ENCODE measurements at regions not wholly inside any gene's neighbourhood (a gene's known extent, or its start where the extent isn't known, plus 50 kb on each side); places are given as distances from the start of the nearest gene placed in this dataset.

DNA sequence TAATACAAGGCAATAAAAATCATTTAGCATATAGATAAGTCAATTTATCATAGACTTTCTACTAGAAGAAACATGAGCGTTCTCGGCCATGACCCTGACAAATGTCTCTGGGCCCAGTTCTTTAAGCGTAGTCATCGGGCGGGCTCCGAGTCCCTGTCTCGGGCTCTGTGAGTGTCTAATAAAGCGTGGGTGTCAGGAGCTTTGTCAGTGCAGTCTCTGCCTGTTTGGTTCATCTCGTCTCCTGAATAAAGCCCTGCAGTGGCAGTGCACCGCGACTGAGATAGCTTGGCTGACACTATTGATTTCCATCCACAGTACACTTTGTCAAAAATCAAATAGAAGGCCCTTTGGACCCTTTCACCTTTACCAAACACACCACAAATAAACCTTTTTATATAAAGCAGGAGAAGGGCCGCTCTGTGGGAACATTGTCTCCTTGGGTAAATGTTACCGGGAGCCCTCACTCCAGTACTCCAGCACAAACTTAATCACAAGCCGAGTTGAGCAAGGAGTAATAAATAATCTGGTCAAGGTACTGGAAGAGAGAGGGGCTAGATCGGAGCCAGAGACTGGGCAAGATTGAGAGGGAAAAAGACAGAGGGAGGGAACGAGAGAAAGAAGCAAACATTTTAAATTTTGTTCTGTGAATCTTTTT lies 368.2 kb upstream of the TSHZ3 start:
- DNase-seq: no peak

DNA sequence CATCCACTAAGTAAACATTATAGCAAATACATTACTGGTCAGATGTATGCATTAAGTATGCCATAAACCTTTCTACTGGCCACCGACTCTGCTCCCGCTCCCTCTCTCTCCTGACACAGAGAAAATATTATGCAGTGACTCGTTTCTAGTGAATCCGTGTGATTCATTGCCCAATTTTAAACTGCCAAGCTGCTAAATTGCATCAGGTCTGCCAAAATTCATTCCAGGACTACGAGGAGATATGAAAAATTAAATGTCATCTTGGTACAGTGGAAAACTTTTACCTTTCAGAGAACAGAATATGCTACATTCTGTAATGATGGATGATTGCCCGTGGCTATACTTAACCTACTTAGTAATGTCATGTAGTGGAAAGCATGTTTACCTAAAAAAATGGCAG lies 368.8 kb upstream of the TSHZ3 start:
- no peak for DNase-seq

GRCh38 chr19:31718898-31719297 lies 369.7 kb upstream of the TSHZ3 start:
- no peak for DNase-seq

DNA sequence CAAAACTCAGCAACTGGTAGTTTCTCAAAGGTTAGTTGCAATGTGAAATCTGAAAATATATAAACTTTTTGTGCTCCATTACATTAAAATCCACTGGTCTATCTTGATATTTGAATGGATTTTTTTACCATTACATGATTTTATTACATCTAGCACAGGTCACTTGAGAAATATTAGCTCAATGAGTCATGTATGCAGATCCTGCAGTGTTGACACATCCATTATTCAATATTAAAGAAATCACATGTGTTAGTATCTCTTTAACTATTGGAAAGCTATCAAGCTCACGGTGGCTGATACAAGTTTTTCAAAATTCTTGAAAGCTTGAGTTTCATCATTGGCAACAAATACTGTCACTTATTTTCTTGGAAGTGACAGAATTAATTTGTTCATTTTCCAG lies 373.9 kb upstream of the TSHZ3 start:
- DNase-seq: no peak

DNA sequence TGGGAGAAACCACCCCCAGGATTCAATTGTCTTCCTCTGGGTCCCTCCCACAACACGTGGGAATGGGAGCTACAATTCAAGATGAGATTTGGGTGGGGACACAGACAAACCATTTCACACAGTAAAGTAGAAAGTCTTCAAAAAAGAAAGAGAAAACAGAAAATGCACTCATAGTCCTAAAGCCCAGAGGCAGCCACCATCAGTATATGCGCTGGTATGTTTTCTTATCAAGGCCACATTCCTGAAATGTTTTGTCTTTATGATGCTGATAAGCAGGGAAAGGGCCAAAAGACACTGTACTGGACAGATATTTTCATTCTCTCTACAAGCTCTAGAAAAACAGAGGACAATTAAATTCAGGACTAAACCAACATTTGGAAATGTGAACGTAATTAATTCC lies 375.8 kb upstream of the TSHZ3 start:
- DNase-seq: no peak

DNA sequence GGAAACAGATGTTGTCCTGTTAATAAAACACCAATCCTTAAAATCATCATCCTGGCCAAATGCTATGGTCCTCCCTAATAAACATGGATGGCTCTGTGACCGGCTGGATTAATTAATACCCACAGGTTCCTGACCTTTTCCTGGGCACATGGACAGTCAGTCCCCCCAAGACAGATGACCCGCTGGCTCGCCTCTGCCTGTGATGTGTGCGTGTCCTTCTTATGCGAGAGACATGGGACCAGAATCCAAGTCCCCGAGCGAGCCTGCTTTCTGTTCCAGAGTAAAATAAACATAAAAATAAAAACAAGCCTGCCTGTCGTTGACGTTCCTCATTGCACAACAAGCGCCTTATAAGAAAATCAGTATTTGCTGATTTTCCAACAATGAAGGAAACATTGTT lies 378.3 kb upstream of the TSHZ3 start:
- no peak for DNase-seq

DNA sequence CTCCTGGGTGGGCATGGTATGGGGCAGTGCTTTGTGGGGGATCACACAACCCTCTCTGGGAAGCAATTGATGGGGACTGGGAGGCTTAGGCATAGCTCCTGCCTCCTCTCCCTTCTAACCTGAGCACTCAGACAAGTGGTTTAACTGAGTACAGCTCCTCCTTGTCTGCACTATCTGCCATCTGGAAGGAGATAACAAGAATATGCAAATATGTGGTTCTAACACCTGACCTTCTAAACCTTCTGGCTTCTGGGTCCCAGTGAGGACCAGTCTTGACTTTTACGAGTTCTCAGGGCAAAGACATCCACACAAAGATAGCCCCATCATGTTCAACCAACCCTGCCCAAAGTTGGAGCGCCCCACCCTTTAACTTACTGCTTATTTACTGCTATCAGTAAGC lies 381.0 kb upstream of the TSHZ3 start:
- no peak for DNase-seq

- no peak for DNase-seq
Measured at GRCh38 chr19:31733591-31733990, 384.4 kb upstream of the TSHZ3 start.

DNA sequence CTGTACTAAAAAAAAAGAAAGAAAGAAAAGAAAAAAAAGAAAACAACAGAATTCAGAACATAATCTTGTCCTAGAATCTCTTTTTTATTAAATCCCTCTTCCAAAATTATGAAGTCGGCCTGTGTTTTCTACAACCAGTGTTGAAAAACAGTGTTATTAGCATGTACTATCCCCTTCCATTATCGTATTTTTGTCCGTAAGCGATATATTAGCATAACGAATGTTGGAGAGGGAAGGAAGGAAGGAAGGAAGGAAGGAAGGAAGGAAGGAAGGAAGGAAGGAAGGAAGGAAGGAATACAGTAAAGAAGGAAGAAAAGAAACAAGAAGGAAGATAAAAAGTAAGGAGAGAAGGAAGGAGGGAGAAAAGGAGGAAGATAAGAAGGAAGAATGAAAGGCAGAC lies 393.0 kb upstream of the TSHZ3 start:
- DNase-seq: no peak

DNA sequence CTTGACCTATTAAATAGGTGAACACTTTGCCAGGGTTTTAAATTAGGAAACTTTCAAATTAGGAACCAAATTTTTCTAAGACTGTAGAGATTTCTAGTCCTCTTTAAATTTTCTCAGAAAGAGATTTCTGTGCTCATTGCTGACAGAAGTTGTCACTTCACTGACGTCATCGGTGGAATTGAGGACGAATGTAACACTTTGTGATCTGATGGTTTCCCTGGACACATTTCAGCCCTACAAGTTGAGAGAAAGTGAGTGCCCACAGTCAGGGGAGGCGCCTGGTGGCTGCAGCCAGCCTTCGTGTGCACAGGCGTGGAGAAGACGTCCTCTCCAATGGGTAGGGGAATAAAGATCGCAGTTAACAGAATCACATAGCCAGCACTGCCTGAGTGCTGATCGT lies 396.5 kb upstream of the TSHZ3 start:
- no peak for DNase-seq

- no peak for DNase-seq
Measured at GRCh38 chr19:31749231-31749630, 400.0 kb upstream of the TSHZ3 start.

DNA sequence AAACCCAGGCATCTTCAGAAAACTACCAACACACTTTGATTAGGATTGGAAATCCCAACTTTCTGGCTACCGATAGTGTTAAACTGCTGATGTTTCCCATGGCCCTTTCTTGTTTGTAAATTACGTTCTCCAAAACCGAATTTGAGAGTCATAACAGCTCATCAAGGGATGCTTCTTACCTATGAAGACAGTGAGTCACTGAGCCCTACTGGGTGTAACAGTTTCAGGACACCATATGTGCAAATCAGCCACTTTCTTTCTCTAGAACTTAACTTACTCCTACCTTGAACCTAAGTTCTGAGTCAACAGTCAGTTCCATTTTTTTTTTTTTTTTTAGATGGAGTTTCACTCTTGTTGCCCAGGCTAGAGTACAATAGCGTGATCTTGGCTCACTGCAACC lies 410.1 kb upstream of the TSHZ3 start:
- no peak for DNase-seq

GRCh38 chr19:31761281-31761913 lies 412.2 kb upstream of the TSHZ3 start:
- no peak for DNase-seq

- DNase-seq: no peak
Measured at GRCh38 chr19:31770223-31770622, 421.0 kb upstream of the TSHZ3 start.

DNA sequence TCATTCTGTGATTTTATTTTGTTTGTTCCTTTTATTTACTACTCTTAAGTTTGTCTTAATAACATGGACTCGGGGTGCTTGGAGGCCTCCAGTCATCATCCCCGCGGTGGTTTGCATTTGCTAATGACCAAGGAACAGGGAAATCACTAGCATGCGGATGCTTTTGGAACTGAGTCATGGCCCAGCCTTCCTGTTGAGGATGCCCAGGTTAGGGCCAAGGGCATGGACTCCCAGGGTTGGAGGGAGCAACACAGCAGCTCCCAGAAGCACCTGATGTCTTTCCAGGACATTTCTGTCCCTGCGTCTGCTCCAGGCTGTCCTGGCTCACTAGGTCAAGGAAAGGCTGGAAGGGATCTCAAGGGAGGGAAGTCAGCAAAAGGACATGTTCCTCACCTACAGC lies 423.7 kb upstream of the TSHZ3 start:
- DNase-seq: no peak

DNA sequence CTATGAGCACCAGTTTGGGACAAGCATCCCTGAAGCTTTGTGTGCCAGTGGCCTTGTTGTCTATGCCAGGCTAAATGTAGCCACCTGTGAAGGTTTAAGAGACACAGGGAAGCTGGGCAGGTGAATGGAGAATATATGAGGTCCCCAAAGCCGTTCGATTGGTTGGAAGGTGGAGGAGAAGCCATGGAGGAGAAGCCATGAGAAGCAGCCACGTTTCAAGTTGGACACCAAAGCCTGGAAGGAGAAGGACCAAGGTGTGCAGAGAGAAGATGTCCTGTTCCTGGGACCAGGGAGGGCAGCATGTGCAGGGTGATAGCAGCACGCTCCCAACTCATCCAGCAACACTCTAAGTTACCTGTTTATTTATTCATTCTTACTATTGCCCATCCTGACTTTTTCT lies 432.3 kb upstream of the TSHZ3 start:
- no peak for DNase-seq

DNA sequence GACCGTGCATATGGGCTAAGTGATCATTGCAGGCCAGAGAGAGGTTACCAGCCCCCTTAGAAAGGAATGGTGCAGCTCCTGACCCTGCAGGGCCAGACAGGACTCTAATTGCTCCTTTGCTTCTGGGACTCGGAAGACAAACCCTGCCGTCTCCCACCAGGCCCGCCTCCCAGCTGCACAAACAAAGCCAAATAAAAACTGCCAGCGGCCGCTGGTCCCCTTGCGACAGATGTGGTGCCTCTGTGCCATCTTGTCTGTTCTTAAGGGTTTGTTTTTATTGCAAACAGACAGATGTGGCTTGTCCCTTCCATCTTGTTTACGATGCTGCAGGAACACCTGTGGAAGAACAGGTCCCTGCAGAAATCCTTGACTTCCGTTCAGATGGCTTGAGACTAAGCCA lies 434.4 kb upstream of the TSHZ3 start:
- no peak for DNase-seq

DNA sequence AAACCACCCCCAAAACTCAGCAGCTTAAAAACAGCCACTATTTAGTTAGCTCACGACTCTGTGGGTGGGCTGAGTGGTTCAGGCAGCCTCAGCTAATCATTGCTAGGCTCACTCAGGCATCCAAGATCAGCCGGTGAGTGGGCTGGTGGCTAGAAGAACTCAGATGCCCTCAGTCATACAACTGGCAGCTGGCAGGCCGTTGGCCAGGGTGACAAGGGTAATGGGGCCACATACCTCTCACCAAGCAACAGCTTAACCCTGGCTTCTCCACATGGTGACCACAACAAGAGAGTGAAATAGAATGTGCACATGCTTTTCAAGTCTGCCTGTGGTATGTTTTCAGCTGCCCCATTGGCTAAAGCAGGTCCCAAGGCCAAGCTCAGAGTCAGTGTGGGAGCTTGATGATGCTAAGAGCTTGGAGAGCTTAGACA lies 435.4 kb upstream of the TSHZ3 start:
- DNase-seq: no peak

DNA sequence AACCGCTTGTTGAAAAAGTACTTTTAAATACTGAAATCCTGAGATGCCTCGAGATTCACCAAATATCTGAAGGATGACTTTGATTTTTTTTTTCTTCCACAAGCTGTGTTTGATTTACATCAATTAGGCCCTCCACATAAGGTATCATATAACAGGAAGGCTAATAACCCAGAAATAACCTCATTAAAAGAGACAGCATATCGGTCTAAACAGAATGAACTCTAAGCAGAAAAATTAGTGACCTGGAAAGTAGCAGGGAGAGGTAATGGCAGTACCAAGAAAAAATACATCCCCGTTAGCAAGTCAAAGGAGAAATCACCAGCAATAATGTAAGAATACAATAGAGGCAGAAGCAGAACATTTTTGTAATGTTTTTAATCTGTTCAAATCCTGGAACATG lies 452.4 kb upstream of the TSHZ3 start:
- DNase-seq: no peak

DNA sequence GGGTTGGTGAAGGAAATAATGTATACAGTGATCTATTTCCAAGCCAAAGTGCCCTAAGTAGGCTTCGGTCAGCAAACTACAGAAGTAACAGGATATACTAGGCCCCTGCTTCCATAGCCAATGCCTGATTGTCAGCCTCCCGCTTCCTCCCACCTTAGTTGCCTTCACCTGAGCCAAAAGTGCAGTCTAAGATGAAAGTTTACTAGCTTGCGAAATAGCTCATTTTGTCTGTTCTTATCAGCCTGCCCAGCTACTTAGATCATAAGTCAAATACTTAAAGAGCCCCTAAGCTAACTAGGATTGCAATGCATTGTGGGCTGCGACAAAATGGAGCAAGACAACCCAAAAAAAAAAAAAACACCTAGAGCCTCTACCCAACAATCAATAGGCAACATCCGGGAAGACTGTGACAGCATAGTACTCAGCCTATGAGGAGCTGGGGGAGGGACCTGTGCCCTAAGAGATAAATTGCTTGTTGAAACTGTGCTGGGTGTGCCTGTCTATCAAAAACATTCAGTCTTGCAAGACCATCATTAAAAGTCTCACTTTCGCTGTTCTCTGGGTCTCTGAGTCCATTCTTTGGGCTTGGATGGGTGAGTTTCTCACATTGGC lies 454.7 kb upstream of the TSHZ3 start:
- DNase-seq: no peak

GRCh38 chr19:31804668-31805067 lies 455.4 kb upstream of the TSHZ3 start:
- DNase-seq: no peak

DNA sequence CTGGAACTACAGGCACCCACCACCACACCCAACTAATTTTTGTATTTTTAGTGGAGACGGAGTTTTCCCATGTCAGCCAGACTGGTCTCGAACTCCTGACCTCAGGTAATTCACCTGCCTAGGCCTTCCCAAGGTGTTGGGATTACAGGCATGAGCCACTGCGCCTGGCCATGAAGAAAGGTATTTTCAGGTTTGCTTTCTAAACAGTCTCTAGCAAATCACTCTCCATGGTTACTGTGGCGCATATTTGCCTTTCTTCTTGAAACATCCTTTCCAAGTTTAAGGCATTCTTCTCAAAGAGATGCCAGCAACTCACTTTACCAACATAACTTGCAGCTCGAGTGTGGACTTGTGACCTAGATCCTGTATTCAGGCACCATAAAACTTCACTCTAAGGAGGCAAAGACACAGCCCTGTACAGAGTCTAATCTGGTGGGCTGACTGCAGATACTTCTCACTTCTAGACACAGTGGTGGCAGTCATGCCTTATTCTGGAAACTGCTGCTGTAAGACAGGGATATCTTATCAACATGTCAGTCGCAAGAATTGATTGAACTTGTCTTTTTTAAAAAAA lies 461.4 kb upstream of the TSHZ3 start:
- DNase-seq: no peak

DNA sequence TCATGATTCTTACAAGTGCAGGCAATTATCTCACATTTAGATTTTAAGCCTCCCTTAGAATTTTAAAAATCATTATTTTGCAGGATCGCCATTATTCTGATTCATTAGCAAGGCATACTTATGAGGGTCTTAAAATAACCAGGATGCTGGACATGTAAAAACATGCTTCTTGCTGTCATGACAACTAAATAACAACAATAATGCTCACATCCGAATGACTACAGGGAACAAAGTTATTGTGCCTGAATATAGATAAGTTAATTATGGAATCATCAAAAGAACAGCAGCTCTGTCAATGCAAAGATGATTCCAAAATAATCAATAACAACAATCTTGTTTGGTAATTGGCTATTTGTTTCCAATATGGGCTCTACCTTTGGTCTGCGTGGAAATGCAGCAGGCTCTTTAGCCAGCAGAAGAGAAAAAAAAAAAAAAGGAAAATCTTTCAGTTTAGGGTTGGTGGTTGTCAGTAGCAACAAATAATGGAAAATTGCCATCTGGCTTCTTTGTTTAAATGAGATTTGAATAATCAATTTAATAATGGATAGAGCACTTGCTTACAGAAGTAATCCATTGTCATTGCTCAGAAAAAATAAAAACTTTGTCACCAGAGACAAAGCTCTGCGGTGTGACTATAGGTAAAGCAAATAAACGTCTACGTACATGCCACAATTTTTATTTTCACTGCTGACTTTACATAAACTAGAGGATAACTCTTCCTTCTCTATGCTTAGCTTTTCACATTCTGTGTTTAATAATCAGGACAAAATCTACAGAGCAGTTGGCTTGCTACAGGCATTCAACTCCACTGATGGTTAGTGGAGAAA lies 468.9 kb upstream of the TSHZ3 start:
- DNase-seq: no peak

GRCh38 chr19:31818798-31819105 lies 469.5 kb upstream of the TSHZ3 start:
- no peak for DNase-seq
